ENCODE measurements at regions not wholly inside any gene's neighbourhood (a gene's known extent, or its start where the extent isn't known, plus 50 kb on each side); places are given as distances from the start of the nearest gene placed in this dataset.

GRCh38 chr12:74922117-74922516 is 287.5 kb downstream of the KCNC2 start:
- intact Hi-C loops (cut with DNase I) = no loop called here
- H3K4me3 ChIP-seq = no peak overlapping the region
- no peaks in the 10 kb centered on the region for H3K36me3 ChIP-seq
- DNase-seq = no peak
- no peak overlapping the region for H3K27ac ChIP-seq
- no peaks in the 10 kb centered on the region for H3K4me1 ChIP-seq
- no peaks in the 10 kb centered on the region for H3K27me3 ChIP-seq
- TF ChIP-seq, protein P1, sequence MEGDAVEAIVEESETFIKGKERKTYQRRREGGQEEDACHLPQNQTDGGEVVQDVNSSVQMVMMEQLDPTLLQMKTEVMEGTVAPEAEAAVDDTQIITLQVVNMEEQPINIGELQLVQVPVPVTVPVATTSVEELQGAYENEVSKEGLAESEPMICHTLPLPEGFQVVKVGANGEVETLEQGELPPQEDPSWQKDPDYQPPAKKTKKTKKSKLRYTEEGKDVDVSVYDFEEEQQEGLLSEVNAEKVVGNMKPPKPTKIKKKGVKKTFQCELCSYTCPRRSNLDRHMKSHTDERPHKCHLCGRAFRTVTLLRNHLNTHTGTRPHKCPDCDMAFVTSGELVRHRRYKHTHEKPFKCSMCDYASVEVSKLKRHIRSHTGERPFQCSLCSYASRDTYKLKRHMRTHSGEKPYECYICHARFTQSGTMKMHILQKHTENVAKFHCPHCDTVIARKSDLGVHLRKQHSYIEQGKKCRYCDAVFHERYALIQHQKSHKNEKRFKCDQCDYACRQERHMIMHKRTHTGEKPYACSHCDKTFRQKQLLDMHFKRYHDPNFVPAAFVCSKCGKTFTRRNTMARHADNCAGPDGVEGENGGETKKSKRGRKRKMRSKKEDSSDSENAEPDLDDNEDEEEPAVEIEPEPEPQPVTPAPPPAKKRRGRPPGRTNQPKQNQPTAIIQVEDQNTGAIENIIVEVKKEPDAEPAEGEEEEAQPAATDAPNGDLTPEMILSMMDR (IDR thresholded peaks at IDR 0.05) = no peak
- TF ChIP-seq POLR2A (IDR thresholded peaks at IDR 0.05) = no peak
- TF ChIP-seq POLR2AphosphoS5 (IDR thresholded peaks at IDR 0.05) = no peak
- no peak for TF ChIP-seq EP300 (IDR thresholded peaks at IDR 0.05)
- H3K9me3 ChIP-seq = peaks cover 0 to 2% (median under 1%) of the 10 kb centered on the region in 4 donors
- 68 to 85% methylated on average over 1 of the region's 1 CpG for WGBS, 2 donors

GRCh38 chr12:74922642-74923041 is 287.0 kb downstream of the KCNC2 start:
- Histone ChIP-seq H3K4me3 (no peak overlapping the region), H3K27me3 (no peaks in the 10 kb centered on the region), H3K27ac (no peak overlapping the region), H3K36me3 (no peaks in the 10 kb centered on the region), H3K4me1 (no peaks in the 10 kb centered on the region), H3K9me3 (peaks cover 0 to 2% (median under 1%) of the 10 kb centered on the region in 4 donors)
- TF ChIP-seq EP300 (IDR thresholded peaks at IDR 0.05) (no peak), POLR2AphosphoS5 (IDR thresholded peaks at IDR 0.05) (no peak), POLR2A (IDR thresholded peaks at IDR 0.05) (no peak)
- TF ChIP-seq, protein P1 (IDR thresholded peaks at IDR 0.05) = no peak
- 81 to 93% methylated on average over 1 of the region's 1 CpG for WGBS, 2 donors
- no peak for DNase-seq
- intact Hi-C loops (cut with DNase I) = no loop called here

DNA sequence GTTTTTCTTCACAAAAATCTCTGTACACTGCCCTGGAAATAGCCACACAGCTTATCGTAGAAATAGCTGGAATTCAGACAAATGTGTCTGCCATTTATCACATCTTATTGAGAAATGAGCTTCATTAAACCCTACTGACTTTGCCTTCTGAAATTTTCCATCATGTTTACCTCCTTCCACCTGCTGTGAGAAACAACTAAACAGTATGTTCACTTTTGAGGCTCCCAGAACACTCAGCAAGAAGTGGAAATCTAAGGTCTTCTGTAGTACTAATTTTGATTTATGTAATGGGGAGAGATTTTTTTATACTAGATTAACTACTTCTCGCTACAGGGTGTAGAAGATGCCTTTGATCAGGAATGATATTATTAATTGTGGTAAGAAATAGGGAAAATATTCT is 268.0 kb downstream of the KCNC2 start:
- intact Hi-C loops (cut with DNase I) = no loop called here
- no peaks in the 10 kb centered on the region for H3K4me1 ChIP-seq
- H3K27me3 ChIP-seq = no peaks in the 10 kb centered on the region
- no peak overlapping the region for H3K4me3 ChIP-seq
- no peaks in the 10 kb centered on the region for H3K36me3 ChIP-seq
- no peaks in the 10 kb centered on the region for H3K9me3 ChIP-seq
- no peak for DNase-seq
- no peak for TF ChIP-seq POLR2A (IDR thresholded peaks at IDR 0.05)
- TF ChIP-seq POLR2AphosphoS5 (IDR thresholded peaks at IDR 0.05) = no peak
- no peak for TF ChIP-seq EP300 (IDR thresholded peaks at IDR 0.05)
- TF ChIP-seq, protein P1 (IDR thresholded peaks at IDR 0.05) = no peak
- WGBS, 2 donors = 85 to 94% methylated on average over 2 of the region's 2 CpGs
- H3K27ac ChIP-seq = no peak overlapping the region

GRCh38 chr12:74945771-74946198 is 263.9 kb downstream of the KCNC2 start:
- intact Hi-C loops (cut with DNase I) = no loop called here
- 5 to 30% methylated on average over 2 of the region's 2 CpGs for WGBS, 2 donors
- no peak overlapping the region for H3K27ac ChIP-seq
- TF ChIP-seq POLR2A (IDR thresholded peaks at IDR 0.05) (no peak), POLR2AphosphoS5 (IDR thresholded peaks at IDR 0.05) (no peak), EP300 (IDR thresholded peaks at IDR 0.05) (no peak)
- TF ChIP-seq, protein P1 (IDR thresholded peaks at IDR 0.05) = no peak
- H3K4me1 ChIP-seq = no peaks in the 10 kb centered on the region
- H3K36me3 ChIP-seq = no peaks in the 10 kb centered on the region
- no peaks in the 10 kb centered on the region for H3K27me3 ChIP-seq
- H3K4me3 ChIP-seq = no peak overlapping the region
- no peaks in the 10 kb centered on the region for H3K9me3 ChIP-seq
- DNase-seq = no peak

DNA sequence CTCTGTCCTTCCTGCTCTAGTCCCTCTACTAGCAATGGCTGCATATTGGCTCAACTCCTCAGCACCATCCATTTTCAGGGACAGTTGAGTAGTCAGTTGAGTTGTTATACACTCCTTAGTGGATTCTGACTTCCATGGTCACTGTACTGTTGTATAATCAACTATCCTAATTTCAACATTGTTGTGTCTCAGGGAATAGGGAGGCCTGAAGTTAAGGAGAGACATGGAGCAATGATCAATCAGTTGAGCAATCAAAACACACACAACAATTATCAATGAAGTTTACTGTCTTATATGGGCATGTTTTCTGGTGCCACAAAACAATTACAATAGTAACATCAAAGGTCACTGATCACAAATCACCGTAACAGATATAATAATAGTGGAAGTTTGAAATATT is 255.9 kb downstream of the KCNC2 start:
- intact Hi-C loops (cut with DNase I) = no loop called here
- WGBS, 2 donors = 80 to 88% methylated on average over 1 of the region's 1 CpG

More for the DNA sequence above, 255.9 kb downstream of the KCNC2 start:
- DNase-seq = no peak
- no peak overlapping the region for H3K27ac ChIP-seq
- H3K4me1 ChIP-seq = no peaks in the 10 kb centered on the region
- no peaks in the 10 kb centered on the region for H3K27me3 ChIP-seq
- no peaks in the 10 kb centered on the region for H3K36me3 ChIP-seq
- peaks cover 0 to 7% (median 3%) of the 10 kb centered on the region in 4 donors for H3K9me3 ChIP-seq
- H3K4me3 ChIP-seq = no peak overlapping the region
- TF ChIP-seq POLR2AphosphoS5 (IDR thresholded peaks at IDR 0.05) (no peak), POLR2A (IDR thresholded peaks at IDR 0.05) (no peak), EP300 (IDR thresholded peaks at IDR 0.05) (no peak)
- TF ChIP-seq, protein P1 (IDR thresholded peaks at IDR 0.05) = no peak

Data from sigmoid colon (tissue), 6 donors.